Keratinocyte (primary cell): ENCODE measurements at regions not wholly inside any gene's neighbourhood (a gene's known extent, or its start where the extent isn't known, plus 50 kb on each side); places are given as distances from the start of the nearest gene placed in this dataset.

Experiments used
- DNase-seq: peaks from one replicate; pipeline ENCODE4 v3.0.0-alpha.2; 2011; ENCODE audit warnings: low read depth, missing footprints, low spot score
- FAIRE-seq: peaks from 2 replicates; lab custom pipeline; 2011; peaks lifted over from hg19 to GRCh38; lab: Jason Lieb, UNC
- H2AFZ ChIP-seq: 2 replicates; pipeline ENCODE4 v1.6.0; 2012; ENCODE audit warnings: low read length, control low read depth, inconsistent platforms; ENCODE audit not compliant: control insufficient read depth
- H3K27ac ChIP-seq: 2 replicates; pipeline ENCODE4 v1.5.1; 2011; ENCODE audit warnings: low read length; ENCODE audit not compliant: control insufficient read depth, insufficient read depth
- H3K27me3 ChIP-seq: 3 replicates; pipeline ENCODE4 v1.6.0; 2011; ENCODE audit warnings: low read length; ENCODE audit not compliant: control insufficient read depth, insufficient read depth; ENCODE audit errors: extremely low read depth
- H3K36me3 ChIP-seq, 2 experiments: 2 replicates in 1 of 2; 3 replicates in 1 of 2; pipeline ENCODE4 v1.5.1; 2011; ENCODE audit warnings: low read length in 2 of 2, mild to moderate bottlenecking in 1 of 2; ENCODE audit not compliant: control insufficient read depth in 2 of 2, insufficient read depth in 2 of 2; ENCODE audit errors: extremely low read depth in 1 of 2
- H3K4me1 ChIP-seq: 3 replicates; pipeline ENCODE4 v1.5.1; 2011; ENCODE audit warnings: low read length; ENCODE audit not compliant: control insufficient read depth, insufficient read depth; ENCODE audit errors: extremely low read depth
- H3K4me2 ChIP-seq: 3 replicates; pipeline ENCODE4 v1.6.0; 2011; ENCODE audit warnings: low read depth, low read length; ENCODE audit not compliant: control insufficient read depth, insufficient read depth; ENCODE audit errors: extremely low read depth
- H3K4me3 ChIP-seq, 3 experiments: fragments of 200-600 bp in 1 of 3; sonication (generic) in 1 of 3; 2 replicates in 2 of 3; 3 replicates in 1 of 3; pipeline ENCODE4 v1.5.1; 2011 to 2016; ENCODE audit warnings: low read length in 3 of 3, mild to moderate bottlenecking in 3 of 3, control low read depth in 2 of 3, inconsistent platforms in 1 of 3, low read depth in 1 of 3, mixed read lengths in 1 of 3, mixed run types in 1 of 3, moderate library complexity in 1 of 3; ENCODE audit not compliant: control insufficient read depth in 2 of 3, insufficient read depth in 2 of 3; ENCODE audit errors: extremely low read depth in 1 of 3
- H3K79me2 ChIP-seq: 2 replicates; pipeline ENCODE4 v1.6.0; 2012; ENCODE audit warnings: low read length; ENCODE audit not compliant: control insufficient read depth, insufficient read depth
- H3K9ac ChIP-seq: 3 replicates; pipeline ENCODE4 v1.6.0; 2011; ENCODE audit warnings: low read length; ENCODE audit not compliant: control insufficient read depth, insufficient read depth; ENCODE audit errors: extremely low read depth
- H3K9me1 ChIP-seq: 3 replicates; pipeline ENCODE4 v1.6.0; 2011; ENCODE audit warnings: low read length; ENCODE audit not compliant: control insufficient read depth, insufficient read depth; ENCODE audit errors: extremely low read depth
- H3K9me3 ChIP-seq: 2 replicates; pipeline ENCODE4 v1.5.1; 2012; ENCODE audit warnings: low read depth, low read length; ENCODE audit not compliant: control insufficient read depth
- H4K20me1 ChIP-seq: 3 replicates; pipeline ENCODE4 v1.6.0; 2011; ENCODE audit warnings: low read length; ENCODE audit not compliant: control insufficient read depth, insufficient read depth; ENCODE audit errors: extremely low read depth
- EZH2 ChIP-seq: IDR thresholded peaks from one replicate; pipeline ENCODE4 v1.6.1; 2012; ENCODE audit warnings: inconsistent platforms, mild to moderate bottlenecking, low read length, moderate library complexity
- dilution Hi-C: fragments of 300-500 bp; cut with MboI; formaldehyde crosslinking; loops from one replicate; pipeline ENCODE4 v1.7.0; 2020; ENCODE audit warnings: low sequenced_read_pairs; ENCODE audit not compliant: extremely low pct_ligation_motif_present
- TF ChIP-seq, protein P1 (sequence below), 3 experiments: IDR thresholded peaks in 1 of 3; conservative IDR thresholded peaks in 1 of 3; optimal IDR thresholded peaks in 1 of 3; 2 replicates in 2 of 3; 3 replicates in 1 of 3; pipeline versions ENCODE3 to v1.5.1; 2011; ENCODE audit warnings: low read length in 3 of 3, mild to moderate bottlenecking in 3 of 3, moderate library complexity in 2 of 3, control low read depth in 1 of 3, inconsistent platforms in 1 of 3; ENCODE audit not compliant: insufficient read depth in 2 of 3; ENCODE audit errors: extremely low read depth in 1 of 3

- H2AFZ ChIP-seq = no peak overlapping the region
Measured at GRCh38 chr4:125787707-125788106, 473.0 kb downstream of the FAT4 start.

GRCh38 chr4:125789023-125789422 lies 474.3 kb downstream of the FAT4 start:
- dilution Hi-C loops = no loop called here
- Histone ChIP-seq H4K20me1 (no peaks in the 10 kb centered on the region), H3K9me1 (no peaks in the 10 kb centered on the region), H3K27ac (no peak overlapping the region), H3K4me1 (no peaks in the 10 kb centered on the region), H3K79me2 (no peaks in the 10 kb centered on the region), H3K36me3 (no peaks in the 10 kb centered on the region), H3K4me3 (no peak overlapping the region), H3K9ac (no peak overlapping the region), H3K27me3 (no peaks in the 10 kb centered on the region), H3K9me3 (no peaks in the 10 kb centered on the region), H3K4me2 (no peak overlapping the region), H2AFZ (no peak overlapping the region)
- no peak for FAIRE-seq
- DNase-seq = no peak
- TF ChIP-seq, protein P1, sequence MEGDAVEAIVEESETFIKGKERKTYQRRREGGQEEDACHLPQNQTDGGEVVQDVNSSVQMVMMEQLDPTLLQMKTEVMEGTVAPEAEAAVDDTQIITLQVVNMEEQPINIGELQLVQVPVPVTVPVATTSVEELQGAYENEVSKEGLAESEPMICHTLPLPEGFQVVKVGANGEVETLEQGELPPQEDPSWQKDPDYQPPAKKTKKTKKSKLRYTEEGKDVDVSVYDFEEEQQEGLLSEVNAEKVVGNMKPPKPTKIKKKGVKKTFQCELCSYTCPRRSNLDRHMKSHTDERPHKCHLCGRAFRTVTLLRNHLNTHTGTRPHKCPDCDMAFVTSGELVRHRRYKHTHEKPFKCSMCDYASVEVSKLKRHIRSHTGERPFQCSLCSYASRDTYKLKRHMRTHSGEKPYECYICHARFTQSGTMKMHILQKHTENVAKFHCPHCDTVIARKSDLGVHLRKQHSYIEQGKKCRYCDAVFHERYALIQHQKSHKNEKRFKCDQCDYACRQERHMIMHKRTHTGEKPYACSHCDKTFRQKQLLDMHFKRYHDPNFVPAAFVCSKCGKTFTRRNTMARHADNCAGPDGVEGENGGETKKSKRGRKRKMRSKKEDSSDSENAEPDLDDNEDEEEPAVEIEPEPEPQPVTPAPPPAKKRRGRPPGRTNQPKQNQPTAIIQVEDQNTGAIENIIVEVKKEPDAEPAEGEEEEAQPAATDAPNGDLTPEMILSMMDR (optimal IDR thresholded peaks at IDR 0.05 in 1 of 3, IDR thresholded peaks at IDR 0.05 in 1 of 3, conservative IDR thresholded peaks at IDR 0.05 in 1 of 3; ENCODE audit: extremely low read depth in 1 of 3, insufficient read depth in 2 of 3, low read length in 3 of 3) = no peak
- TF ChIP-seq EZH2 = no peak

More at GRCh38 chr4:125787707-125788106, 473.0 kb downstream of the FAT4 start:
- no peak overlapping the region for H3K27ac ChIP-seq
- no peak overlapping the region for H3K4me3 ChIP-seq
- TF ChIP-seq, protein P1 (optimal IDR thresholded peaks at IDR 0.05 in 1 of 3, IDR thresholded peaks at IDR 0.05 in 1 of 3, conservative IDR thresholded peaks at IDR 0.05 in 1 of 3; ENCODE audit: extremely low read depth in 1 of 3, insufficient read depth in 2 of 3, low read length in 3 of 3) = no peak
- no peak for TF ChIP-seq EZH2
- no peaks in the 10 kb centered on the region for H4K20me1 ChIP-seq
- no peaks in the 10 kb centered on the region for H3K27me3 ChIP-seq
- no peaks in the 10 kb centered on the region for H3K9me1 ChIP-seq
- no peaks in the 10 kb centered on the region for H3K4me1 ChIP-seq
- FAIRE-seq = no peak
- H3K79me2 ChIP-seq = no peaks in the 10 kb centered on the region
- H3K9ac ChIP-seq = no peak overlapping the region
- H3K9me3 ChIP-seq = no peaks in the 10 kb centered on the region
- DNase-seq = no peak
- dilution Hi-C loops = no loop called here
- H3K4me2 ChIP-seq = no peak overlapping the region
- no peaks in the 10 kb centered on the region for H3K36me3 ChIP-seq
